ENCODE measurements at regions not wholly inside any gene's neighbourhood (a gene's known extent, or its start where the extent isn't known, plus 50 kb on each side); places are given as distances from the start of the nearest gene placed in this dataset.
"Not testable (repeated sequence)": the region's sequence is repeated elsewhere in the genome, so short reads cannot be mapped to it uniquely, and the experiment has no call there.

DNA sequence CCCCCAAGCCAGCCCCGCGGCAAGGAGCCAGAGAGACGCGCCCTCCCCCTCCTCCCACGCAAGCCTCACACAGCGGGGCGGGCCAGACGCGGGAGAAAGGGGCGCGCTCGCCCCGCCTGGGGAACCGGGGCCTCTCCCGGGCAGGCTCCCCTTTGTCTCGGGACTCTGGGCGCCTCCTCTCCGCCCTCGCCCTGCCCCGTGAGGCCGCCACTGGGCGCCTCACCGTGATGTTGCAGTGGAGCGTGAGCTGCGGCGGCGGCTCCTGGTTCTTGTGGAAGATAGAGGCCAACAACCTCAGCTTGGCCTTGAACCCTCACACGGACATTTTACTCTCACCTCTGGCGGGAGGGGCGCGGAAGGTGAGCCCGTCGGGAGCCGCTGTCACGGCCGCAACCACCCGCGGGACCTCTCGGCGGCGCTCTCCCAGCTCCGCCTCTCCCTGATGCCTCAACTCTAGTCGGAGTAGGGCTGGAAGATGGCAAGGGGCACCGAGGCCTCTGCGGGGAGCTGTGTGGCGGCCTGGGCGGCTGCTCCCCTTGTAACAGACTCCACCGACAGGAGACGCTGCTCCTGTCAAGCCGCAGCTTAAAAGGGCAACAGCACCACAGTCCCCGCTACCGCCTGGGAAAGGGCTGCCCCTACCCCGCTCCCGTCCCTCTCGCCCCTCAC lies 179.2 kb upstream of the ZSCAN2 start:
- DNase-seq = peak; percentile 13

DNA sequence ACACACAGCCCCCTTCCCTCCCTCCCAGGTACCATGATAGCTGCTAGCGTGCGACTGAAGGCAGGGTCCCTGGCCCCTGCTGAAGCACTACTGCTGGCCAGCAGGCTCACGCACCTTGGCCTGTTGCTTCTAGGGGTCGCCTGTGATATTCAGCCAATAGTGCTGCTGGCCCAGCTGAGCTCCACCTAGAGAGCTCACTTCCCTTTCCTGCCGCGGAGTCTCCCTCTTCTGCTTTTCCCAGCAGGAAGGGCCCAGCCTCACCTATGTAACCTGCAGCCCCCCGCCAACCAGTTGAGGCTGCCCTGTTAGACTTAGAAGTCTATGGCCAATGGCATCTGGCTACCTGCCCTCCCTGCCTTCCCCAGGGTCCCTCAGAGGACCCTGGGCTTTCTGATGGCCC lies 175.5 kb upstream of the ZSCAN2 start:
- DNase-seq = not testable (repeated sequence)

DNA sequence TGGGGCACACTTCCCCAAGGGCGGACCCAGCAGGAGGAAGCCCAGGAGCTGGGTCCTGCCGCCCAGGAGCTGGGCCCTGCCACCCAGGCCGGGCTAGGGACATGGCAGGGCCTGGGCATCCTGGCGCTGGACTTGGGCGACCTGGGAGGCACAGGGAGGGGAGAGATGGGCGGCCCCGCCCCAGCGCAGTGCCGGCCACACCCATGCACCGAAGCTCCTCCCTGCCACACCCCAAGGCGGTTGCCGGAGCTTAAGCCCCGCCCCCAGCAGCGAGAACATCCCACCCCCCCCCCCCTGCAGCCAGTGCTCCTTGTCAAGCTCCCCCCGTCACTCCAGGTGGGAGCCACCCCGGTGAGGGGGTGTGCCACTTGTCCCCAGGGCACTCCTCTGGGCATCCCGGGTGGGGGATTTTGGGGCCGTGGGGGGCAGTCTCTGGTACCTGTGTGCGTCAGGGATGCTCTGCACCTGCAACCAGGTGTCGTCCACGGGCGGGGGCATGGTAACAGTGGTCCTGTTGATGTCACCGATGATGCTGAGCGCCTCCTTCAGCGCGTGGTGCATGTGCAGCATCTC lies 127.4 kb upstream of the ZSCAN2 start:
- DNase-seq = not testable (repeated sequence)

DNA sequence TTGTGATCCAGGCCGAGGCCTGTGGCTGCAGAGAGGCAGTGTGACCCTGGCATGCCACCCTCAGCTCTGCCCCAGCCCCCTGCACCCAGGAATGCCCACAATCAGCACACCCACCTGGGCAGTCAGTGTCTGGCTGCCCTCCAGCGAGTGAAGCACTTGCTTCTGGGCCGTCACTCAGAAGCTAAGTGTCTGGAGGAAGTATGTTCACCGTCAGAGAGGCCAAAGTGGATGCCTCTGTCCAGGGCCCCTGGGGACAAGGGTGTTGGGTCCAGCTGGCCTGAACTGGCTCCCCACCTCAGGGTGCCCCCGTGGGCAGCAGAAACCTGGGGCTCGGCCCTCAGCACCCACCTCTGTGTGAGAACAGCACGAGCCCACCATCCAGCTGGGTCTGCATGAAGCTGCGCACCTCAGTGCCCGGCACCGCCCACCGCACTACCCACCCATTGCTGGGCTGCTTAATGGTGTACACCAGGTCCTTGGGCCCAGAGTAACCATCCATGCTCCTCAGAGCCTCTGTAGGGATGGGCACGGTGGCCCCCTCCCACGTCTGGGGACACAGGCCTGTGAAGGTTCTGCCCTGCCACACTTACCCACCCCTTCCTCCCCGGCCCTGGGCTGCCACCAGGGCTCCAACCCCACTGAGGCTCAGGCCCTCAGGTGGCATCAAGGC lies 124.3 kb upstream of the ZSCAN2 start:
- DNase-seq = not testable (repeated sequence)

DNA sequence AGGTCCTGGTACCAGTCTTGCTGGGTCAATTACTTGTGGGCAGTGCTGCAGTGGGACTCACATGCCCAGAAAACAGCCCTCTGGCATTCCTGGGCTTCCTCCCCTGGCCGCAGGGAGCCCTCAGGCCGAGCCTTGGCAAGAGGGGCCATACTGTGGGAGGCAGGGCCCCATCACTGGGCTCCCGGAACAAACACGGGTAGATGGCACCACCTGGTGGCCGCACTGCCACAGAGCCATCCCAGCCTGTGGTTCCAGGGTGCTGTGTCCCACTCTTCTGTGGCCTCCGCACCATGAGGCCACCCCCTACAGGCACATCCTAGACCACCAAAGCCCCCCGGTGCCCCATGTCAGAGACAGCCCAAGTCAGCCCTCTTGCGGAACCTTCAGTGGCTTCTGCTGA lies 123.3 kb upstream of the ZSCAN2 start:
- DNase-seq = not testable (repeated sequence)

DNA sequence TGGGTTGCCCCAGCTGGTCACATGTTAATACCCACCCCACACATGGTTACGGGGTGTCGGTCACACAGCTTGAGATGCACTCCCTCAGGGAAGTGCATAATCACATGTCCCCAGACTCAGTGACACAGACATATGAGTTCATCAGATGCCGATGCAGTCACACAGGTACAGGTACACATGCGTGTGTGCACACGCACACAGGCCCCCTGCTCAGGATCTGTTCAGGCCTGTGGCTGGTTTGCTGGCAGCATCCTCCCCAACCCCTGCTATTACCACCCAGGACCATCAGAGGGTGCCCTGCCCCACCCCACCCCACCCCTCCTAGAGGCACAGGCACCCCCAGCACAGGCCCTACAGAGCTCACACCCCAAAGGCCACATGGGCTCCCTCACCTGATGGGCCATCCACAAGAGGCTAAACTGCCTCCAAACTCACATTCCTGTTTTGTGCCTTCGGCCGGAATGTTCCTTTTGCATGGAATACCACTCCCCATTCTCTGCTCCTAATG lies 120.6 kb upstream of the ZSCAN2 start:
- not testable (repeated sequence) for DNase-seq

DNA sequence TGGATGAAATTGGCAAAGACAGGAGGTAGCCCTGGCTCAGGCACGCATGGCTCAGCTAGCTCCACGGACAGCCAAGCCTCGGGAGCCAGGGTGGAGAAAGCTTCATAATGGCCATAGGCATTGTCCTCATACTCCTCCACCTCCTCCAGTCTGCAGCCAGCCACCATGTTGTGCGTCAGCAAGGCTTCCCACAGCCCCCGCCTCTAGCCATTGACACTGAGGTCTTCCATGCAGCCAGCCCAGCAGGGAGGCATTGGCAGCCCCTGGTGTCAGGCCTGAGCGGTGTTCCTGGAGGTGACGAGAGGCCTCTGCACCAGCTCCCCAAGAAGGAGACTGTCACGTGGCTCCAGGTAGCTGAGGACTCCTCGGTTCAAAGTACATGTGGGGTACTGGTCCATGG lies 117.0 kb upstream of the ZSCAN2 start:
- DNase-seq = not testable (repeated sequence)

DNA sequence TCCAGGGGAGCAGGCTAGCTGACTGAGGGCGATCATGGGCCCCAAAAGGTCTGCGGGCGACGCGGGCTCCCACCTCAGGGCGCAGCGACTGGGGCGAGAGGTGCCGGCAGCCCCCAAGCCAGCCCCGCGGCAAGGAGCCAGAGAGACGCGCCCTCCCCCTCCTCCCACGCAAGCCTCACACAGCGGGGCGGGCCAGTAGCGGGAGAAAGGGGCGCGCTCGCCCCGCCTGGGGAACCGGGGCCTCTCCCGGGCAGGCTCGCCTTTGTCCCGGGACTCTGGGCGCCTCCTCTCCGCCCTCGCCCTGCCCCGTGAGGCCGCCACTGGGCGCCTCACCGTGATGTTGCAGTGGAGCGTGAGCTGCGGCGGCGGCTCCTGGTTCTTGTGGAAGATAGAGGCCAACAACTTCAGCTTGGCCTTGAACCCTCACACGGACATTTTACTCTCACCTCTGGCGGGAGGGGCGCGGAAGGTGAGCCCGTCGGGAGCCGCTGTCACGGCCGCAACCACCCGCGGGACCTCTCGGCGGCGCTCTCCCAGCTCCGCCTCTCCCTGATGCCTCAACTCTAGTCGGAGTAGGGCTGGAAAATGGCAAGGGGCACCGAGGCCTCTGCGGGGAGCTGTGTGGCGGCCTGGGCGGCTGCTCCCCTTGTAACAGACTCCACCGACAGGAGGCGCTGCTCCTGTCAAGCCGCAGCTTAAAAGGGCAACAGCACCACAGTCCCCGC lies 100.5 kb upstream of the ZSCAN2 start:
- peak; percentile 18 for DNase-seq

DNA sequence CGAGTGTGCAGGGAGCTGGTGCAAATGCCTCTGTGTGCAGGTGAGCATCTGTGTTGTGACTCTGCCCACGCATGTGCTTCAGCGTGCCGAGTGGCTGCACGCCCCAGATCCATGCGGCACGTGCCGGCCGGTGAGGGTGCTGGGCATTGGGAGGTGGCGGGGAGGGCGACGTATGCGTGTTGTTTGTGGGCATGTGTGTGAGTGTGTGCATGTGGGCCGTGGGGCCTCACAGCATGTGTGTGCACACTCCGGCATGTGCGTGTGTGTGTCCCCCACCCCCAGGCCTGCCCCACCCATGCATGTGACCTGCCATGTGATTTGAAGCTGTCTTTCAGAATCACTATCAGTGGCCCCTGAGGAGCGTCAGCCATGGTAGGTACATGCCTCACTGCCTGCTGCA lies 97.7 kb upstream of the ZSCAN2 start:
- not testable (repeated sequence) for DNase-seq

DNA sequence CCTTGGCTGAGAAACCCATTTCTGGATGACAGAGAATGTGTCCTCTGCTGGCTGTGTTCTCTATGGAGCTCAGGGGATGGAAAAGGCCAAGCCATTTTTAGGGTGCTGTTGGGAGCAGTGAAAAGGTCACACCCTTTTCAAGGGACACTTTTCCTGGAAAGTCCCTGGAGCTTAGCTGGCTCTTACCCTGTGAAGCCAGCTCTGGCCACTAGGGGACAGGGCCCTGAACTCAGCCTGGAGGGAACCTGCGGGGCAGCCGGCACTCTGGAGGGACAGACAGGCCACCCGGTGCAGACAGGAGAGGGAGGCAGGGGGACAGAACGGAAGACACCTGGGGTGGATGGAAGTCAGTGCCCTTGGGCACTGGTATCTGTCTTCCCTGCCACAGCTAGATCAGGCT lies 95.3 kb upstream of the ZSCAN2 start:
- not testable (repeated sequence) for DNase-seq

DNA sequence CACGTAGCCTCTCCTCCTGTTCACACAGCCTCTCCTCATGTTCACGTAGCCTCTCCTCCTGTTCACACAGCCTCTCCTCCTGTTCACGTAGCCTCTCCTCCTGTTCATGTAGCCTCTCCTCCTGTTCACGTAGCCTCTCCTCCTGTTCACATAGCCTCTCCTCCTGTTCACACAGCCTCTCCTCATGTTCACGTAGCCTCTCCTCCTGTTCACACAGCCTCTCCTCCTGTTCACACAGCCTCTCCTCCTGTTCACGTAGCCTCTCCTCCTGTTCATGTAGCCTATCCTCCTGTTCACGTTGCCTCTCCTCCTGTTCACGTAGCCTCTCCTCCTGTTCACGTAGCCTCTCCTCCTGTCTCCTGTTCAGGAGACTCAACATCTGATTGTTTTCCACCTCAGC lies 88.5 kb upstream of the ZSCAN2 start:
- DNase-seq = not testable (repeated sequence)

DNA sequence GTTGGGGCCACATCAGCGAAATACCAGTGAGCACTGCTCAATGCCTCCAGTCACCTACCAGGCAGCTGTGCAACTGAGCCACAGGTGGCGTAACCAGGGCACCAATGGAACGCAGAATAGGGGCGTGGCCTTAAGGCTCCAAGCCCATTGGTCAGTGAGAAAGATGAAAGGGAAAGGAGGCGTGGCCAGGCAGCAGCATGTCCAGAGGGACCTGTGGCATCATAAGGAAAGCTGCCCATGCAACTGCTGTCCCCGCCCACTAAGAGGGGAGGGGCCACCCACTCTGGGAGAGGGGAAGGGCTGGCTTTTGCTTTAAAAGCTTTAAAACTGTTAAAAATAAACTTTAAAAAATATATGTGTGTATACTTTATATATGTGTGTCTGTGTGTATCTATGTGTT lies 84.0 kb upstream of the ZSCAN2 start:
- DNase-seq = not testable (repeated sequence)

DNA sequence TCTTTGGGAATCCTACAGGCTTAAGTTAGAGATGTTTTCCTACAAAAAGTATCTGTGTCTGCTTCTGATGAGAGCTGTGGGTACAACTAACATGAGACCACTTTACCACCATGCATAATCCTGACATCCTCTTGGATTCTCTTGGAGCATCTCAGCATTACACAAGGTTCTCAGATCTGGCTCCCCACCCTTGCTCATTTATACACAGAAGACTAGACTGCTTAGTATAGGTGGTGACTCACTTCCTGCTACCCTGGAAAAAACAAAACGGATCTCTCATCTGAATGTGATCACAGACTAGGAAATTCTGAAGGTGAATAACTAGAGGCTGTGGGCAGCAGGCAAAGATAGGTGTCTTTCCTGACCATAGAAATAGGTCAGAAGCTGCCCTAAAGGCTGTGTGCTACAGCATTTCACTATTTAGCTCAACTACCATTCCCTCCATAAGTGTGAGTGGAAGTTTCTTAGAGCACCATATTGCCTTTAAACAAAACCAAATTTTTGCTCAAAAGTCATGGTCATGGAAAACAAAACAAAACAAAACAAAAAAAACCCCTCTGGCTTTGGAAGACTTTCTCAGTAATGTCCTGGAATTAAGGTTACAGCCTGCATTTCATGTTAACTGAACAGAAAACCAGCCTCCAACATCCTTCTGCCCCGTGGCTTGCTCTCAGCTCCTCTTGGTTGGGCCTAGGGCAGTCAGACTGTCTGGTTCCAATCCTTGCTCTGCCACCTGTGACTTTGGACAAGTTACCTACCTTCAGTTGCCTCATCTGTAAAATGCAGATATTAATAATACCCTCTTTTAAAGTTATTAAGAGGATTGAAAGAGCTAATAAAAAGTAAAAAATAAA lies 75.1 kb upstream of the ZSCAN2 start:
- DNase-seq = not testable (repeated sequence)

DNA sequence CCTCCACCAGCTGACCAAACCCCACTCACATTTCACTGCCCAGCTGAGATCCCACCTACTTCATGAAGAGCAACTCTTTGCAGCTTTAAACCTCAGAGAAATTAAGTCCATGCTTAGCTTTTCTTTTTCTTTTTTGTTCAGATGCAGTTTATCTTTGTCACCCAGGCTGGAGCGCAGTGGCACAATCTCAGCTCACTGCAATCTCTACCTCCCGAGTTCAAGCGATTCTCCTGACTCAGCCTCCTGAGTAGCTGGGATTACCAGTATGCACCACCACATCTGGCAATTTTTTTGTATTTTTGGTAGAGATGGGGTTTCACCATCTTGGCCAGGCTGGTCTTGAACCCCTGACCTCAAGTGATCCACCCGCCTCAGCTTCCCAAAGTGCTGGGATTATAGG lies 70.1 kb upstream of the ZSCAN2 start:
- DNase-seq = not testable (repeated sequence)

DNA sequence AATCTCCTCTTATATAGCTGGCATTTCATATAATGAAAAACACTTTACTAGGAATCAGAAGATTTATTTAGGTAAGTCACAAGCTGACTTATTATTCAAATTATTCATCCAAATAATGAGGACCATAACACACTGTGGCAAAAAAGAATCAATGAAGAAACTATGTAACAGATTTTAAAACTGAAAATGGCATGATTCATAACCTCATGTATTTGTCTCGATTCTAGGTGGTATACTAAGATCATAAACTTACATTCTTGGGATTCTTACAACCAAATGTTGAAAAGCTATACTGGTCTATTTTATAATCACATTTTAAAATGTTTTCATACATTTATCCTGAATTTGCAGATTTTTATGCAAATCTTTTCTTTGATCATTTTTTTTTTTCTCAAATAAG lies 69.6 kb upstream of the ZSCAN2 start:
- DNase-seq = not testable (repeated sequence)

DNA sequence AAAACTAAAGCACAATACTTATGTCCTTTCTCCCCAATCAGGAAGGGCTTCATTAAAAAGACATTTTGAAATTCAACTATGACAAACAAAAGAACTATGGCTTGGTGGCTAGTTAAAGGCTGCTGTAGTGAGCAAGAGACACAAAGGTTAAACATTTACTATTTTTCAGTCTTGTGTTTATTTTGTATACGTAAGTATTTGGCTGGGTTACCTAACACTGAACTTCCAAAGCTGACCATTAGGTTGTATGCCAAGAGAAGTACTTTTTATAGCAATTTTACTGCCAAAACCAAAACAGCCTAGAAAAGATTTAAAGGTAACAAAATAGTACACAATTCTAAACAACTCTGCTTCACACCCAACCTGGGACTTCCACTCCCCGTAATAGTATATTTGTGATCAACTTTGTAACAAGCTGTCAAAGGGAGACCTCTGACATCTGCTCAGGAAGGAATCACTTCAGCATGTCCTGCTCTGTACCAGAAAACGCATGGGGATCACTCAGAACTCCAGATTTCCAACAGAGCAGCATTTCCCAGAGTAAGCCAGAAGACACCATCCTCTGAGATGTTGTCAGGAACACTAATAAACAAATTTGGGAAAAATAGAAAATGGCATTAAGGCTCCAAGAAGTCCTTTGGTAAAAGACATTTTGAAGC lies 69.0 kb upstream of the ZSCAN2 start:
- DNase-seq = not testable (repeated sequence)

DNA sequence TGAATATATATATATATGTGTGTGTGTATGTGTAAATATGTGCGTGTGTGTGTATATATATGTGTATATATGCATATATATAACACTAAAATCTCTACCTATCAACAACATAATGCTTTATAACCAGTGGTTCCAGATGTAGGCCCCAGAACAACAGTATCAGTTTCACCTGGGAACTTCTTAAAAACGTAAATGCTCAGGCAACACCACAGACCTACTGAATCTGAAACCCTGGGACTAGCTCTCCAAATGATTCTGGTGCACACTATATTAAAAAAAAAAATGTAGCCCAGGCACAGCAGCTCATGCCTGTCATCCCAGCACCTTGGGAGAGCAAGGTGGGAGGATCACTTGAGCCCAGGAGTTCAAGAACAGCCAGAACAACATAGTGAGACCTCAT lies 67.1 kb upstream of the ZSCAN2 start:
- not testable (repeated sequence) for DNase-seq

DNA sequence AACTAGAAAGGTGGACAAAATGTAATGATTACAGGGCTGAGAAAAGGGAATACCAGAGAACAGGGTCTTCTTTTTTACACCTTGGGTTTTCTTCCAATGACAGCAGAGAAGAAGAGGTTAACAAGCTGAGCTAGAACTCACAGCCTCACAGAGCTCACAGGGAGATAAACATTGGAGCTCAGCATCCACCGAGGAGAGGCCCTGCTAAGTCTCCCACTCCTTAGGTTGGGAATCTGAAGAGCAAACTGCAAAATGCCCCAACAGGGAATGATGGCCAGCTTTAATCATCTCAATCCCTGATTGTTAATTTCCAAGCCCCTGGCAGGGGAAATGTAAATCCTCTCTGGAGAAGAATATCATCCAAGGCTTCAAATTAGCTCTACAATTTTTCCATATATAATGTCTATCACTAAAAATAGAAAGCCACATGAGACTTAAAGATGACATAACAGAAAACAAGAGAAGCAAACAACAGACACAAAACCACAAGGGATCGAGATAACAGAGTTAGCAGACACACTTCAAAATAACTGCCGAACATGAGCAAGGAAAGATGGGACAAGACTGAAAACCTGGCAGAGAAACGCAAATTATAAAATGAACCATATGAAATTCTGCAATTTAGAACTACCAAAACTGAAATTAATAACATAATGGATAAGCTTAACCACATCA lies 66.1 kb upstream of the ZSCAN2 start:
- DNase-seq = not testable (repeated sequence)

DNA sequence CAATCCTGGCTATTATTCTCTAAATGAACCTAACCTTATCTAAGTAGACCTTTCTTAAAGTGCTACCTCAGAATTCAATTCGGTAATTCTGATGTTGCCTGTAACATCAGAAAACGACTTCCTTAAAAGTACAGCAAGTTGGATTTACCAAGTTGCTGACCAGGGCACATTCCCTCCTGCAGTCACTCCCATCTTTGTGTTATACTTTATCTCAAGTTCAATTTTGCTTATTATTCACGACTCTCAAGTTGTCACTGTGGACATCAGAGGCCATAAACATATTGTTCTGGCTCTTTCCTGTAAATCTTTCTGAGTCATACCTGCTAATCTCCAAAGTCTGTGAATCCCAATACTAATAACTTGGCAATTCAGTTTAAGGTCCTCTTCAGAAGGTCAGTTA lies 64.6 kb upstream of the ZSCAN2 start:
- DNase-seq = not testable (repeated sequence)

DNA sequence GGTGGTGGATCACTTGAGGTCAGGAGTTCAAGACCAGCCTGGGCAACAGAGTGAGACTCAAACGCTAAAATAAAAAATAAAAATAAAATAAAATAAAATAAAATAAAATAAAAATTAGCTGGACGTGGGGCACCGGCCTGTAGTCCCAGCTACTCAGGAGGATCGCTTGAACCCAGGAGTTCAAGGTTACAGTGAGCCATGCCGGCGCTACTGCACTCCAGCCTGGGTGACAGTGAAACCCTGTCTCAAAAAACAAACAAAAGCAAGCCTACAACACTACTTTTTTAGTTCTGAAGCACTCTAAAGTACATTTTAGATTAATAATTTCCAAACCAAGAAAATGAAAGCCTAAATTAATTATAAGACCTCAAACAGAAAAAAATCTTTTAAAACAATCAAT lies 56.2 kb upstream of the ZSCAN2 start:
- not testable (repeated sequence) for DNase-seq

DNA sequence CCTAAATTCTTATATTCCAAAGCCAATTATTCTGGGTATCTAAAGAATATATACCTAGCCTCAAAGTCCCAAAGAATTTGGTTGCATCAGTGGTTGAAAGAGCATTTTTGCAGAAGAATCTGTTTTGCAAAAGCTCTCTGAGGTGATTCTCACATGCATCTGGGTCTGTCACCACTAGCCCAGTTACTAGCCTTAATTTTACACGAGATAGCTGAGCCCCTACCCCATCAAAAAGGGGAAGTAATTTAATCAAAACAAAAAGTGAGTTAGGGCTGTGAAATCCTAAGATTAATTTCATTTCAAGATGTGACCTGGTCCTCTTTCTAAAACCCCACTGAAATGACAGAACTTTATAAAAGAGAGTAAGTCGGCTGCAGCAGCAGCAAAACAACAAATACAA lies 53.7 kb upstream of the ZSCAN2 start:
- not testable (repeated sequence) for DNase-seq
